NCI-H1436 (cell line): ENCODE measurements at regions not wholly inside any gene's neighbourhood (a gene's known extent, or its start where the extent isn't known, plus 50 kb on each side); places are given as distances from the start of the nearest gene placed in this dataset.

Source experiments
- DNase-seq: peaks from one replicate; lab custom pipeline; 2025; lab: John Stamatoyannopoulos, UW

DNA sequence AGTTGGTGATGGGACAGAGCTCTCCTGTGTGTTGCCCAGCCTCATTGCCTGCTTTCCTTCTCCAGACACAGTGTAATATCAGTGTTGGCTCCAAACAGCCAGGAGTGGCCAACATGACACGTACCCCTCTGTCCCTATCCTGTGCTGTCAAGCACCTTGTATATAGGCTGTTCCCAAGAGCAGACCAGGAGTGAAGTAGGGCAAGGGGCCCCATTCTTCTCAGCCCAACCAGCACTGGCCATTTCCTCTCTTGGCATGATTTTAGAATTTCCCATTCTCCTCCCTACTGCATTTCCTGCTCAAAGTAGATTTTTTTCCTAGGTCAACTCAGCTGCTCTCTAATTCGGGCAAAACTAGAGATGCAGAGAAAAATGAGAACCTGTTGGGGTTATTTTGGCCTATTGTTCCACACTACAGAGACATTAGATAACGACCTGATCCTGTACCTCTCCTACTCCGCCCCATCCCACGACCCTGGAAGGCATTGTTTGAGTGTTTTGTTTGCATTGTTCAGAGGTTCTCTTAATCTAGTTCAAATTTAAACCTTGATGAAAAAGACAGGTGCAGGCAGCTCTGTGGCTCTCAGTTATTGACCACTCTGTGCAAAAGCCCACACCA, 95.6 kb downstream of the RASSF10 start:
- DNase-seq, result no peak

DNA sequence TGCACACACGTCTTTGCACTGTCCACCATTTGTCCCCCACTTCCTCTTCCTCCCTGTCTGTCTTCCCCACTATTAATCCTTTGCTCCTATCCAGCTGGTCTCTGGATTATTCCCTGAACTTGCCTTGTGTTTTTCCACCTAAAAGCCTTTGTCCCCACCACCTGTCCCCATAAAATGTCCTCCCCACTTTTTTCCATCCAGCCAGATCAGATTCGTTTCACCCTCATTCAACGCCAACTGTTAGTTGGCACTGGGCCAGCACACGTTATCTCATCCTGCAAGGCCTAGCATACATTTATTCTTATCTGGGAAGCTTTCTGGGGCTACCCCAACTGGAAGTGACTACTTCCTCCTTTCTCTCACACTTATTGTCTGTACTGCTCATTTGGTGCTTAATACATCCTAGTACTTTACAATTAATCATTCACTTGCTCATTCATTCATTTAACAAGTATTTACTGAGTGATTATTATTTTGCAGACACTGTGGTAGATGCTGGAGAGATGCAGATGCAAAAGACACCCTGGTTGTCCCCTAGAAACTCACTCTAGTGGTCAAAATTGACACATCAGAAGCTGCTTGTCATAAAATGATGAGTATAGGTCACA, 96.2 kb downstream of the RASSF10 start:
- peak; percentile 37 for DNase-seq

DNA sequence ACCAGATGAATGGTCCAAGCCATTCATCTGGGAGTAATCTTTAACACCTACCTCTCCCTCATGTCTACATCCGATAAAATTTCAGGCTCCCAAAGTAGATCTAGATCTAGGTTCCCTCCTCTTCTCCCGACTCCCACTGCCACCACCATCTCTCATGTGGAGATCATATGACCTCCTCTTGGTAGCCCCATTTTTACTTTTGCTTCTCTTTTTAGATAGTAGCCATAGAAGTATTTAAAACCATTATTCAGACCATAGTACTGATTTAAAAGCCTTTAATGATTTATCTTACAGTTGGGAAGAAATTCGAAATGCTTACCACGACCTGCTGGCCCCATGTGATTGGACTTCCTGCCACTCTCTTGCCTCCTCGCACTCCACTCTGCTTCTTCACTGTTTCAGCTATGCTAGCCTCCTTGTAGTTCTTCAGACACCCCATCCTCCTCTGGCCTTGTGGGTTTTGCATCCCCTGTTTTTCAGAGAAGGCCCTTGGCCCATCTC, 98.5 kb downstream of the RASSF10 start:
- no peak for DNase-seq

DNA sequence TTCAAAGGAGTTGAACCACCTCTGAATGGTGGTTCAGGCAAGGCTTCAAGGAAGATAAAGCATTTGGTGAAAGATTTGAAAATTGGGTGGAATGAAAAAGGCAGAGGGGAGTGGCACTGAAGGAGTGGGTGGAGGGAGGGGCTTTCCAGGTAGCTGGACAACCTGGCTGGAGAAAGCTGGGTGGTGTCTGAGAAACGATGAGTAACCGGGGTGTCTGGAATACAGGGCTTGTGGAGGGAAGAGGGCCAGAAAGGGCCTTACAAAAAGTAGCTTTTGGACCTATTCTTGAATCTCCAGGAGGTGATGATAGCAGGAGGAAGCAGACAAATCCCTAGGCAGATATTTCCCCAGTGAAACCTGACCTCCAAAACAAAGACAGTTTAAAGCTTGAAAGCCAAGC, 99.3 kb downstream of the RASSF10 start:
- no peak for DNase-seq

DNA sequence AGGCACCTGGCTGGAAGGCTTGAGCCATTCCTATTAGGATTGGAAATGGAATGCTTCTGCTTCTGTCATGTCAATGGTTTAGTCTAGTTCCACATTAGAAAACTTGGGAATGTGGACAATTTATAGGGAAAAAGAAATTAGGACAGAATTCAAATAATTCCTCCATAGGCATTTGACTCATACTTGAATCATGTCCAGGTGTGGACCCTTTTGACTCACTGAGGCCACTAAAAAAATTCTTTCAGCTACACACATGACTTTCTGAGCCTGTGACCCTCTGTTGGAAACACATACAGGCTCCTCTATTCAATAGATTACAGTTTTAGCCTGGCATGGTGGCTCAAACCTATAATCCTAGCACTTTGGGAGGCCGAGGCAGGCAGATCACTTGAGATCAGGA, 100.5 kb downstream of the RASSF10 start:
- DNase-seq, result no peak

DNA sequence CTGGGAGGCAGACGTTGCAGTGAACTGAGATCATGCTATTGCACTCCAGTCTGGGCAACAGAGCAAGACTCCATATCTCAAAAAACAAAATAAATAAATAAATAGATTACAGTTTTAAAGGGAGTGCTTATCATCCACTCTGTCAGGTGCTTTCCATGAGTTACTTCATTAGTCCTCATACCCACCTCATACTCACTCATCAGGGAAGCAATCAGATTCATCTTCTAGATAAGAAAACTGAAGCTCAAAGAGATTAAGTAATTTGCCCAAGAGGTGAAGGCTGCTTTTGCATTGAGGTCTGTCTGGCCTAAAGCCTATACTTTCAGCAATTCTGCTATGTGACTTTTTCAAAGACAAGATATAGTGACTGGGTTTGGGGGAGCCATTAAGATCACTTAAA, 101.0 kb downstream of the RASSF10 start:
- no peak for DNase-seq

DNA sequence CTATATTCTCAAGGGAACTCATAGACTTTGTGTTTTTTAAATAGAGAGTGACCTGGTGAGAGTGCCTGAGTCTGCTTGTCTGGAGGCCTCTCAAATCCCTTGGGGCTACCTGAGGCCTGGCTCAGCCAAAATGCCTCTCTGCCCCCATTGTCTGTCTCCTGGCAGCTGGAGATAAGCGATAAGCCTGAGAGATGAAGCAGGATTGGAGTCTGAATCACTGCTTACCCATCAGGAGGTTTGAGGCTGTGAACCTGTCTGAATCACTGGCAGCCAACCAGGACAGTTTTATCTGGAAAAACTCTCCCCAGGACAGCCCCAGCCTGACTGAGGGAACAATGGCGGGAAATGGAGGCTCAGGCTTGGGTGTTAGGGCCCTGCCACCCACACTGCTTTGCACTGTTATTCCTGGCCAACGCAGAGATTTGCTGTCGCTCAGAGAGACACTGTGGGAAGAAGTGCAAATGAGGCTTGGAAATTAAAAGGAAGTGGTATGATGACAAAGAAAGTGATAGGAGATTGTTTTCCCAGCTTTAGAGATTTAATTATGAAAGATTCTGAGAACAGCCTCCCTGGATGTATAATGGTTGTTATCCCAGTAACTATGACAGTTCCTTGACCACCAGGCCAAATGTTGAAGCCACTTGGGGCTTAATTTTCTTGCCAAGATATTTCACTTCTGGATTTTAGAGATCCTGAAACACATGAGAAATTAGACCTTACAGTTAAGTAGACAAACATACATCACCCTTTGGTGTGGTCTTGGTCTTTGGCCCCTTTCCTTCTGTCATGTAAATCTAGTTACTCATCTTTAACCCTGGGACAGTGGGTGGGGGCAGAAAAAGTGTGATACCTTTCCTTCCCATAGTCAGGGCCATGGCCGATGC, 102.1 kb downstream of the RASSF10 start:
- no peak for DNase-seq

DNA sequence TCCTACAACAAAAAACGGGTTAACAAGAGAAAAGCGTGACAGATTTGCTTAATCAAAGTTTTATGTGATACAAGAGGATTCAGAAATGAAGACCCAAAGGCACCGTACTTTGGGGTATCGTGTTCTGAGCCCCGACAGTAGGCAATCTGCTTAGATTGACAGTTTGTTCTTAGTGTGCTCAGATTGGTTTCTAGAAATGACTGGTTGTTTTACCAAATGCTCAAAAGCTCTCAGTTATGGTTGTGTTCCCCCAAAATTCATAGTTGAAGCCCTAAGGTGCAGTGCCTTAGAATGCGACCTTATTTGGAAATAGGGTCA, 102.7 kb downstream of the RASSF10 start:
- no peak for DNase-seq

DNA sequence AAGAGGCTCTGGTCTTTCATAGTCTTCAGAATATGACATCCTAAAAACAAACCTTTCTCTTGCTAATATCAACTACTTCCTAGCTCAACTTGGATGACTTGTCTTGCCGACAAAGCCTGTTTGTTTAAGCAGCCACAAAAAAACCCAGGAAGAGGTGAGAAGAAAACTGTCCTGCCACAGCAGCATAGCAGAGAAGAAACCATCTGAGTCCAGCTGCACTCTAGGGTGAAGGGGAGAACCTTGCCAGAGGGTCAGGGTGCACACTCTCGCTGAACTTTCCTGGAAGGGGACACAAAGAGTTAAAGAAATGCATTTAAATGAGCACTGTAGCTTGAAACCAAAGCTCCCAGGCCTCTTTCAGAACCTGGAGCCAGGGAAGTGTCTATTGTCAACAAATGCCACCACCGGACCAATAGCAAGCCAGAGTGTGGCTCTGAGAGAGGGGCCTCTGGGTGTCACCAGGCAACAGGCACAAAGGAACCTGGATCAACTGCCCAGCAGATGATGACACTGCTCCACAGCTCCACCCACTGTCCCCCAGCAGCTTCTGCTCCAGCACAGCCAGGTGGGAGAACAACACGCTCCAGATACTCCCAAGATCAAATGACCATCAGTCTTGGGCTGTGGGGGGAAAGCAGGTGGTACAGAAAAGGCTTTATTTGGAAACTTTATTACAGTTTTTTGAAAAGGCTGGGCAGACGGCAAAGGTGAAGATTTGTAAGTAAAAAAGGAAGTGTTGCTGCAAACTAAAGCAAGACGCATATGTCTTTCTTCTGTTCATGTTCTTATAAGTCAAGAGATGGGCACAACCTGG, 105.7 kb downstream of the RASSF10 start:
- DNase-seq, result peak; percentile 86

DNA sequence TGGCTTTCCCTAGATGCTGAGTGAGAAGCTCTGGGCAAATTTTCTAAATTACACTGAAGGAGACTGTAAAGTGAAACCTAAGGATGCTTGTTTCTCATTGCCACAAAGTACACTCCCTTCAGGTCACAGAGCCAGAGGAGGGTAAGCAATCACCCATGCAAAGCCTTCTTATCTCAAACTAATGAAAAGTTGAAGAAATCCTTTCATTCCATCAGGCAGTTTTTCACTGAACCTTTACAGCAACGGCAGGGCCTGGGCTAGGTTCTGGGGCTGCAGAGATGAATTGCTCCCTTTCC, 106.2 kb downstream of the RASSF10 start:
- no peak for DNase-seq

DNA sequence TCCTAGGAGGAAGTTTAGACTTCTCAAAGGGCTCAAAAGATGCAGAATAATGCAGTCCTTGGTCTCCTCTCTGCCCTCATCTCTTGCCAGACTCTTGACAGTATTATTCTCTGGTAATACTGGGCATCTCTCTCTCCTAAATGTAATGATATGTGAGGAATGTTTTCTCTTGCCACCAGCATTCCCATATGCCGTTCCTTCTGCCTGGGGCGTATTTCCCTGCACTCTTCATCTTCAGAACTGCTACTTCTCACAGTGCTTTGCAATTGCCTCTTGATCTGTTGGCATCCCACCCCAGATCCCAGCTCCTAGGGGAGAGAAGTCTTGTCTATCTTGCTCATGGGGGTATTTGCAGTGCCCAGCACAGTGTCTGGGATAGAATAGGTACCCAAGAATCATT, 107.4 kb downstream of the RASSF10 start:
- DNase-seq, result no peak

DNA sequence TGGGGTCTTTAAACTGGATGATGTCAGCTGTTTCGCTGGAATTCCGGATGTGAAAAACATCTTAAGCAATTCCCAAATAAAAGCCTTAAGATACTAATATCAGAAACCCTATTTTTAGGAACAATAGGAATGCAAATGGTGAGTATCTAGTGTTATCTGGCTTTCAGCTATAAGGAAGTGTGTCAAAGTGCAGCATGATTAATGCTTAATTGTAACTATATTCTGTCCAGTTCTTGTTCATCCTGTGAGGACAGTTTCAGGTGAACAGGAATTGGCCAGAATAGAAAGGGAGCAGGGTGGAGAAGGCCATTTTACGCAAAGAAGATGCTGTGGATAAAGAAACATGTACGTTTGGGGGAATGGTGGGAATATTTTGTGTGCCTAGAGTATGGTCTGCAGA, 108.2 kb downstream of the RASSF10 start:
- DNase-seq, result no peak

DNA sequence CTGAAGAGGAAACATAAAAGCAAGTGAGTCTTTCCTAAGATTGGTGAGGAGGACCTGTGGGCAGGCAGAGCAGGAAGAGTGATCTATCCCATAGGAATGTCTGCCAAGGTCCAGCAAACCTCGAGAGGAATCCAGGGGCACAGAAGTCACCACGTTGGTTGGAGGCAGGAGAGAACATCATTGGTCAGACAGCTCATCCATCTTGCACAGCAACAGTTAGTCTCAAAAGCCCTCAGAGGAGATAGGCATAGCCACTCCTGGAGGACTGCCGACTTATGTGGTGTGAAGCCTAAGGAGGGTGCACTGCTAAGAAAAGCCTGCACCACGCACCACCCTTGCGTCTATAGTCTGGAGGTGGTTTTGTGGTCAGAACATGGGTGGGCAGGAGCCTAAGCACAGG, 109.1 kb downstream of the RASSF10 start:
- DNase-seq, result no peak

DNA sequence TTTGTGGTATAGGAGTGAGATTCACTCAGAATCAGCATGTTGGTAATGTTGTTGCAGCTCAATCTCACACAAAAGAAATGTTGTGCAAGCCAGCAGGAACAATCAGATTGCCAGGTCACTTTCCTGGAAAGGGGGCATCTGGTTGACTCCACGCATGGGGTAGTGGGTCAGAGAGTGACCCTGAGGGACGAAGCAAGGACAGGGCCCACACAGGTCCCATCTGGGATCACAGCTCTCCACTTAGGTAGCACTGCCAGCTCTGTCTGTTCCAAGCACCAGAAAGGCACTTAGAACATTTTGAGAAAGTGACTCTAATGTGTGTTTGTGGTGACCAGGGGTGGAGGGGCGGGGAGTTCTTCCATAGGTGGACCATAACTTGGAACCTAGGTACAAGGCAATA, 109.5 kb downstream of the RASSF10 start:
- no peak for DNase-seq

DNA sequence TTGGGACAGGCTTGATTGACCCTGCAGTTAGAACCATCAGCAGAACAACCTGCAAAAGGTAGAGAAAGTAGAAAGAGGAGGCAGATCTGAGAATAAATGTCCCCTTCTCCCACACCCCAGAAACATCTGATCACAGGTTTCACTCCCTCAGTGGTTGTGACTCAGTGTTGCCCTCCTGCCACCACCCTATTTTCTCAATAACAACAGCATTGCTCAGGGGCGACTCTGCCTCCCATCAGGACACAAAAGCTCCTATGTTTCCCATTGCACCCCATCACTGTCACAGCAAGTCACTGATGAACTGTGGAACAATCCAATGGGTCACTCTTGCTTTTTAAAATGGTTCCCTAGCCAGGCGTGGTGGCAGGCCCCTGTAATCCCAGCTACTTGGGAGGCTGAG, 110.2 kb downstream of the RASSF10 start:
- no peak for DNase-seq

DNA sequence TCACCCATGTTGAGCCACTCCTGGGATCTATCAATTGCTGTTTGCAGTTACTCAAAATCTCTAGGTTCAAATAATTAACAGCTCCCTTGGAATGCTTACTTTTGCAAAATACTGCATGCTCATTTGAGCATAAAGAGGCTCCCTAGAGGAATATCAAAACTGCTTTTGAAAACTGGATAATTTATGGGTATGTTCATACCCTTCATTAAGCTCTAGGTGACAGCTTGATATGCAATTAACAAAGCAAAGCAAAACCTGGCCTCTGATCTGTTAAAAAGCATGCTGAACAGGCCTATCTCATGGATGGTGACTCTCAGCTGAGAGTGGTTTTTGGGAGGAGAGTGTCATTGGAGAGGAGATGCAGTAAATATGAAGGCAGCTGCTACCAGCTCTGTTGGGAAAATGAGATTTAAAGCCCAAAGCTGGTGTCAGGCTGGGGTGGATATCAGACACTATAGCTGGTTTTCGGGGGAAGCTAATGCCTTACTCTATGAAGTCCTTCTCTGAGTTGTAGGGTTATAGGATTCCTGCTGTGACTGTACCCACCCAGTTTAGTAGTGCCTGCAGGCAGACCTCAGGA, 110.9 kb downstream of the RASSF10 start:
- DNase-seq, result no peak

DNA sequence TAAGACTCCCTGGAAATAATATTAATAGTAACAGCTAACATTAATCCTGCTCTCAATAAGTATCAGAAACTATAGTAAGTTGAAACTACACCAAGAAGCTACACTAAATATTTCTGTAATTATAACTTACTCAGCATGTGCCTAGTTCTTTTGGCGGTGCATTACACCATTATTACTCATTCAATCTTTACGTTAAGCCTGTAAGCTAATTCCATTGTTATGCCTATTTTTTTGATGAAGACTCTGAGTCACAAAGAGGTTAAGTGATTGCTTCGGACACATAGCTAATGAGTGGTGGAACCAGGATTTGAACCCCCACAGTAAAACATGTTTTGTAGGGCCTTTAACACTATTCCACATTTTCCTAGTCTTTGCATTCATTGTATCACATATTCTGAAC, 111.6 kb downstream of the RASSF10 start:
- no peak for DNase-seq

DNA sequence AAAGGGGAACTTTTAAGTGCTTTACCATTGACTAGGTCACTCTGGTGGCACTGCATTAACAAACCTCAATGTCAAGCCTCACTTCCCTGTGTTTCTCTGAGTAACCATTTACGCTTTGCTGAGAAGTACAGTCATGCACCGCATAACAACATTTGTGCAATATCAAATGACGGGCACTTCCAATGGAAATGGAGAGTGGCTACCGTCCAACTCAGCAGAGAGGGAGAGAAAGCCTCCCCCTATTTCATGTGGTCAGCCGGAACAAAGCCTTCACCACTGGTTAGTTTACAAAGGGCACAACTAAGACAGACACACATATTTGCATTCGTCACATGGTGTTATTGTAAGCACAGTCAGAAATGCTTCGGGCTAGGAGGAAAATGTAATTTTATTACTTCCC, 117.3 kb downstream of the RASSF10 start:
- DNase-seq, result no peak

DNA sequence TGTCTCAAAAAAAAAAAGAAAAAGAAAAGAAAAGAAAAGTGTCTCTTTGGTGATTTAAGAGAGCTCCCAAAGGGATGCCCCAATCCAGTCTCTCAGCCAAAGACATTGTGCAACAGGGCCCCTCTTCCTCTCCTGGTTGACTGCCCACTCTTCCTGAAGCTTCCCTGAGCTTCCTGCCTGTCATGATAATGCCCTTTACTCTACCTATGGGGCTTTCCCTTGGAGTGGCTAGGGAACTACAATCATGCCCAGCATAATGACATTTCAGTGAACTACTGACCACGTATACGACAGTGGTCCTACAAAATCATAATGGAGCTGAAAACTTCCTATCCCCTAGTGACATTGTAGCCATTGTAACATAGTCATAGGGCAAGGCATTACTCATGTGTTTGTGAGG, 118.0 kb downstream of the RASSF10 start:
- DNase-seq, result no peak

DNA sequence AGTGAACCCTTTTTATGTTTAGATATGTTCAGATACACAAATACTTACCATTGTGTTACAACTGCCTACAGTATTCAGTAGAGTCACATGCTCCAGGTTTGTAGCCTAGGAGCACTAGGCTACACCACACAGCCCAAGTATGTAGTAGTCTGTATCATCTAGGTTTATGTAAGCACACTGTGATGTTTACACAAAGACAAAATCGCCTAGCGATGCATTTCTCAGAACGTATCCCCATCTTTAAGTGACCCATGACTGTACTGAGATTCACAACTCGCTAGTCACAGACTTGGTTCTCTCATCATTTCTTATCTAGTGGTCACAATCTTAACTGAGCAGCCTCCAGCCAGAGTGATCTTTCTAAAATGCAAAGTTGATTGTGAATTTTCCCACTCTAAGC, 119.2 kb downstream of the RASSF10 start:
- DNase-seq, result no peak

DNA sequence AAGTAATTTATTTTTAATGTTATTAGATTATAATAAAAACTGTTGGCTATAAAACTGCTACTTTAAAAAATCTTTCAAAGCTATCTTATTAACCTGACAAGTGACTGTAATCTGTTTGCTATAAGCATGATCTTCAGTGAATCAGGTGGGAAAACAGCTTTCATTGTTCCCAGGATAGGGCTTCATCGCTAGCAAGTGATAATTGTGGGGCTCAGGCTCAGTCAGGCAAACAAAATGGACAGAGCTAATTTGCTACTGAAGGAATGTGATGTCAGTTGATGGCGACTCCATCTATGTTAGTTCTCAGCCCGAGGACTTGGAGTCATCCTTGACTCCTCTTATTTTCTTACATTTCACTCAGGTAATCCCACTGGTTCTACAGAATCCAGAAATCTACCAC, 125.0 kb downstream of the RASSF10 start:
- no peak for DNase-seq

DNA sequence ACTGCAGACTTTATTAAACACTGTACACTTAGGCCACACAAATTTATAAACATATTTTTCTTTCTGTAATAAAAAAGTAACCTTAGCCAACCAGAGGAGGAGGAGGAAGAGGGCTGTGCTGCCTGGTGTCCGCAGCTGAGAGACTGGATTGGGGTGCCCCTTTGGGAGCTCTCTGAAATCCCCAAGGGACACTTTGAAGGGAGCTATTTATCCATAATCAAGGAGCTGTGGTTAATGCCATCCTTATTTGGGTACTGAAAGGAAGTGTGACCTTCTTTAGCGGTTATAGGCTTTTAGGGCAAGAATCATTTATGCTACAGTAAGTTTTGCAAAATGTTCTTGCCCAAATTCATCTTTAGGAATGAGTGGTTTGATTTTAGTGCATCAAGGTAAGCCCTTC, 125.8 kb downstream of the RASSF10 start:
- peak; percentile 31 for DNase-seq
